AG20443 (cell line): ENCODE measurements at regions not wholly inside any gene's neighbourhood (a gene's known extent, or its start where the extent isn't known, plus 50 kb on each side); places are given as distances from the start of the nearest gene placed in this dataset.

ENCODE experiments used
- DNase-seq: peaks from one replicate; pipeline ENCODE4 v3.0.0; 2012; ENCODE audit warnings: low spot score, mixed read lengths

DNA sequence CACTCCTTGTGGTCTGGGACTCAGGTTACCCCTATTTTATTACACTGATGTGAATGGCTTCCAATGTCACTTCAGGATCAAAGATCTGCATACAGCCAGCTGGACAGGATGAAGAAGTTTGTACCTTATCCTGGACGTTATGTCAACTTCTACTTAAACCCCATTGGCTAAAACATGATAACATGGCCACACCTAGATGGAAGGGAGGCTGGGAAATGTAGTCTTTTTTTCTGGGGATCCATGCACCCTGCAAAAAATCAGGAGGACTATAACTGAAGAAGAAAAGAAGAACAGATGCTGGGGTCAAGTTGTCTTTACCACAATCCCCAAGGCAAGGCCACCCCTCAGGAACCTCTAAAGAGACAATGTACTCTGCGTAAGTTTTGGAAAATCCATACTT lies 459.2 kb downstream of the BCOR start:
- no peak for DNase-seq

DNA sequence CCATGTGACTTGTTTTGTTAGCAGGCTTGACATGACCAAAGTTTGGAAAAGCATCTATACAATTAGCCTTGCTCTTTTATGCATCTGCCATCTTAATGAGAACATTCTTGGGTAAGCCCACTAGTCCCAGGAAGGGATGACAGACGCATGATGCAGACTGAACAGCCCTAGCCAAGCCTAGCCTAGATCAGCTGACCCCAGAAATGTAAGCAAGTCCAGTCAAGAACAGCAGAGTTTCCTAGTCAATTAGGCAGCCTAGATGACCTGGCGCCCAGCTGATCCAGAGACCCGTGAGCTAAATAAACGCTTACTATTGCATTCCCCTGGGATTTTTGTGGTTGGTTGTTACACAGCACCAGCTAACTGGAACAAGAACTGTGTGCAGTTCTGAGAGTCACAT lies 457.9 kb downstream of the BCOR start:
- no peak for DNase-seq

DNA sequence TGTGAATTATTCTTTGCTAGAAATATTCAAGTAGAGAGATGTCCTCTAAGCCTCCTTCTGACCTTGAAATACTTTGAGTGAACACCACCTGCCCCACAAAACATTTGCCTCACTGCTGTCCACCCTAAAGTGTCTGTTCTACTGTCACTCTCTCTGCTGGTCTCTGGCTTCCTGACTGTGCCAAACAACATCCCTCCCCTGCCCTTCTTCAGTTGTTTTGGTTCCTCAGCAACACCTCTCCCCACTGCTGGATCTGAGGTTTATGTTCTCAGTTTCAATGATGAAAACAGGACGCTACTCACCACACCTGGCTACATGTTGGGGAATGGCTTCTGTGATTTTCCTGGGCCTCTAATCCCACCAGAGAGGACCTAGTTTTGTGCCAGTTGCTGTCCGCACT lies 456.9 kb downstream of the BCOR start:
- no peak for DNase-seq

DNA sequence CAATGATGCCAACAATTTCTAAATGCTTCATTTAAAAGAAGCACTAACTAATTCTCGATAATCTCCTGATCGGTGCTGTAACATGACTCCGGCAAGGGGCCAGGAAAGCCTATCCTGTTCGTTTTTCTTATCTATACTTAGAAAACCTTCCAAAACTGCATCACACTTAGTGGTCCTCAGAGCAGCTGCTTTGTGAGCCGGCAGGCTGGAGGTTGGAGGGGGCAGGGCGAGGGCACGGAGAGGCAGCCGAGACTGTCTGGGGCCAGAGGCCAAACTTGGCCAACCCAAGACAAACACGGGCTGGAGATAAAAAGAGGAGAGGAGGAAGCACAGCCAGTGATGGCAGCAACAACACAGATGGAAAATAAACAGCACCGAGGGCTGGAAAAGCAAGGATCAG lies 455.7 kb downstream of the BCOR start:
- DNase-seq, result no peak

DNA sequence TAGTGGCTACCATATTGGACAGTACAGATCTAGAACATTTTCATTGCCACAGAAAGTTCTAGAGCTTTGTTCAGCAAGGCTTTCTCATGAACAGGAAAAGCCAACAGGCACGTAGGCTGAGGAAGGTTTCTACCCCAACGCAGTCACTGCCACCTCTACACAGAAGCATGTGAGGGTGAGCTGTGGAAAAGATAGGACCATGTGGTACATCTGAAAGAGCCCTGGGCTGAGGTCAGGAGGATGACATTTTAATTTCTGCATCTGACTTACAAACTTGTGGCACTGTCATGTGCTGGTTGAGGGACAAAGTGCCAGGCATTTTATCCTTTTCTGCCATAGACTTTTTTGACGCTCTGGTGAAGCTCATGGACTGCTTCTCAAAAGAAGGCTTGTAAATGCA lies 454.2 kb downstream of the BCOR start:
- no peak for DNase-seq

DNA sequence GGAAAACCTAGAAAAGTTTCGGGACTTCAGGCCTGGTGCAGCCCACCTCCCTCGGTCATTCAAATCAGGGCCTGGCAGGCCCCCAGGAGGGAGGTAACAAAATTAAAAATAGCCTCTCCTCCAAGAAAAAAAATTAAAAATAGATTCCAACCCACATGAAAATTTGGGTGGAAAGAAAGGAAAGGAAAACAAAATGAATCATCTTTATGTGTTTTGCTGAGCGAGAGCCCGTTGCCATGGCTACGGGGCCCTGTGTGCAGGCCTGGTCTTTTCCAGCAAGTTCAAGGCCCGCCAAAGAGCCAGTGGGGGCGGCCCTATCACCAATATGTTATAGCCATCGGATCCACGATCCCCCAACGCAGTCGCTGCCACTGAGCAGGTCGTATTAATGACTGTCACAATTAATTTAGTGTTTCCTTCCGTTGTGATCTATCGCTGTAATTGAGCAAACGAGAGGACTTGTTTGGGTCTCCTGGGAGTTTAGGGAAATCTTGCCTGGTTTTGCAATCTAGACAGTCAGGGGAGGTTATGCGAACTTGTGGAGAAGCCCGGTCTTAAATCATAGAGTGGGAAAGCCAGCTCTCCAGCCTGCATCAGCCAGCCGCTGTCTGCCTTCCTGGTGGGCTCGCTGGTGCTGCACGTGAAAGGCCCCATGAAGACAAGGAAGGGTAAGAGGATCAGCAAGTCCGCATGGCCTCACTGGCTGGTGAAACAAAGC lies 452.4 kb downstream of the BCOR start:
- DNase-seq, result peak; percentile 86

DNA sequence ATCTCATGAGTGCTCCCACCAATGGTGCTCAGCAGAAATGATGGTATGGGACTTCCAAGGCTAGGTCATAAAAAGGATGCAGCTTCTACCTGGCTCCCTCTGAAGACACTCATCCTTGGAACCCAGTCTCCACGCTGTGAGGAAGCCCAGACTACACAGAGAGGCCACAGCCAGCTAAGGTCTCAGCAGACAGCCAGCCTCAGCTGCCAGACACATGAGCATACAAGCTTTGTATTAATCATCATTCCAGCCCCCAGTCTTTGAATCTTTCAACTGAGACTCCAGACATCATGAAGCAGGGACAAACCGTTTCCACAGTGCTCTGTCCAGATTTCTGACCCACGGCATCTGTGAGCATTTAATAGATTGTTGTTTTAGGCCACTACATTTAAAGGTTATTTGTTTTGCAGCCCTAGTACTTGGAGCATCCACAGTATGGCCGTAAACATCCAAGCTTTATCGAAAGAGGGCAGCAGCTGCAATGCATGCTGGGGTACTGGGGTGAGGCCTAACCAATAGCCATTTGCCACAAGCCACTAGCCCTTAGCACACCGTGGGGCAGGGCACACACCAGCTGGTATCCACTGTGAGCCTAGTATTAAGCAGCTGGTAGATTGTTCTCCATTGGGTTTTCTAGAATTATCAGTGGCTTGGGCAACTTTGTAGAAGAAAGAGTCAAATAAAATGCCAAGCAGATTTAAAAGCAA lies 449.1 kb downstream of the BCOR start:
- peak; percentile 12 for DNase-seq

DNA sequence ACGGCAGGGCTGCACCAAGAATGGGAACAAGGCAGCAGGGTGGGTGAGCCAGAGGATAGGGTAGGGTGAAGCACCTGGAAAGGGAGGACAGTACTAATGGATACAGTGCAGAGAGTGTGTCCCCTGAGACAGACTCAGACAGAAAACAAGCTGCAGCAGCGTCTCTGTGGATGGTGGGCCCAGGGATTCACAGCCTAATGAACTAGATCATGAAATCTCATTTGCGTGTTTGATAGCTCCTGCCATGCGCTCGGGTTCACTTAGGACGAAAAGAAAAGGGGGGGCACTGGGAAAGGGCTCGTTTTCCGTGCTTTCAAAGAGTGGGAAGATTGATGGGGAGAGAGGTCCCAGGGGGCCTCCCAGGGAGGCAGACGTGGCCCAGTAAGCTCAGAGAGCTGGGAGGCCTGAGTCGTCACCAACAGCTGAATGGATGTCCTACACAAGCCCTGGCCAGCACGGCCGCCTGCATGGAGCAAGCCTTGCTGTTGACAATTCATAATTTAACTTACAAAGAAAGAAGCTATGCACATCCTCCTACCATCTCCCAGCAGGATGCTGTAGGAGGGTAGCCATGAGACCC lies 446.9 kb downstream of the BCOR start:
- no peak for DNase-seq

DNA sequence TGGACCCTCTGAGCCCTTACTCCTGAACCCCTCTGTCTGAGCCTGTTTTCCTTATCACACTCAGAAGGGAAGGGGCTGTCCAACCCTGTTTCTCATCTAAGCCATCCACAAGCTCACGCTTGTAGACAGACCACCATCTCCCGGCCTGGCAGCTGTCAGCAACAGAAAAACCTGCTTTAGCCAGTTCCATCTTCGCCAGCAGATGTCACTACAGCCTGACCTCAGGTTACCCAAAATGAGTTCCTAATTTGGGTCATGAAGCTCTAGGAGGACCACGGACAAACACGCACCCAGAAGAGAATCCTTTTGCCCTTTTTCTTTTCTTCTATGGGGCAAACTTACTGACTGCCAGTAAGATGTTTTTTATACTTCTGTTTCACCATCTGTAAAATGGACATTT lies 445.4 kb downstream of the BCOR start:
- peak; percentile 45 for DNase-seq

DNA sequence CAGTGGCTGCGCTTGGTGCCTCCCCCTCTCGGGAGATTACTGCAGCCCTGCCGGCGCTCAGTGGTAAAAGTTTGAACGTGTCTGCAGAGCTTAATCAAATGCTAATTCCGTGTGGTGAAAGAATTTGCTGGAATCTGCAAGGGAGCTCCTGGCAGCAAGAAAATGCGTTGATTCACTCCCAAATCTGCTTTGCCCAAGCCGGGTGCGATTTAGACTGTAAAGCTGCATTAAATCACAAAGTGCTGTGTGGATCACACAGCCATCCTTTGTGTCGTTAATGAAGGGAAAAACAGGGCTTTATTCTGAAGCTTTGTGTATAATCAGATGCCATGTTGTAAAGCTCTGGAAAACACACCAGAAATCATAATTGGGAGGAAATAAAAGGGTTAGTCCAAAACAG lies 444.1 kb downstream of the BCOR start:
- DNase-seq, result peak; percentile 20

DNA sequence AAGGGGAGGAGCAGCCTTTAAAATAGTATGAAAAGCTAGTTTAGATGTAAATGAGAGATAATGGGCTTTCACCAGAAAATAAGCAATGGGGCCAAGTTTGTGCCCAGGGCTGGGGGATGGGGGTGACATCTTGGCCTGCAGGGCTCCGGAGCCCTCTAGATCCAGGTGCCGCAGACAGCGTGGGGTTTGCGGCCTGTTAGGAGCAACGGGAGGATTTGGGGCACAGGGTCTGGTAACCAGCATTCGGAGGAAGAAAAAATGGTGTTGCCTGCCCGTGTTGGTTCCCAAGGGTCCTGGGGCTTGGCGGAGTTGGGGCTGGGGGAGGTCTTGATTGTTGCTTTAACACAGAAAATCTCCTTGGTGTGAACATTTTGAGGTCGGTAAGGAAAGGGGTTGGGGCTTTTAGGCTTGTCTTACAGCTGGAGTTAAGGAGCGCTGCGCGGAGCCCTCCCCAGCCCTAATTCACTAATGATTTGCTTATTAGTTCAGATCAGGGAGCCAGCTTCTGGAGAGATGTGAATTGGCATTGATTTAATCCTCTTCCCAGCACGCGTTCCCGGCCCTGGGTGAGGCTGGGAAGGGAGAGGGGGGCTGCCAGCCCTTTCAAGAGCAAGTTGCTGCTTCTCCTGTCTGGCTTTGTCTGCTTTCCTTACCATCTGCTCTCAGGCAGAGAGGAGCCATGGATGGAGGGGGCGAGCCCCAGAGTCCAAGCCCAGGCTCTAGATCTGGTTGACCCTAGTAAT lies 443.4 kb downstream of the BCOR start:
- no peak for DNase-seq

DNA sequence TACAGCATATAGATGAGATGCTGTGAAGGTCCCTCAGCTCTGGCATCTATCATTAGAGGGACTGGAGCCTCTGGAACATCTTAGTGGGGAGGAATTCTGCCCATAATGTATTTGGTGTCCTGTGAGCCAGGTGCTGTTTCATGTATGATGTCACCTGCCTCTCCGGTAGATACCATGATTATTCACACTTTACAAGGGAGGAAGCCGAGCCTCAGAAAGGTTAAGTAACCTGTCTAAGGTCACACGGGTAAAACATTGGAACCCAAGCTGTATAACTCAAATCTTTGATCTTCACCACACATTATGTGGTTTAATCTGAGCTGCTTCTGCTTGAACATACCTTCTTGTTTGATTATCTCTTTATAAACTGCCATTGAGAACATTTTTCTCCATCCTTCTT lies 442.8 kb downstream of the BCOR start:
- no peak for DNase-seq

DNA sequence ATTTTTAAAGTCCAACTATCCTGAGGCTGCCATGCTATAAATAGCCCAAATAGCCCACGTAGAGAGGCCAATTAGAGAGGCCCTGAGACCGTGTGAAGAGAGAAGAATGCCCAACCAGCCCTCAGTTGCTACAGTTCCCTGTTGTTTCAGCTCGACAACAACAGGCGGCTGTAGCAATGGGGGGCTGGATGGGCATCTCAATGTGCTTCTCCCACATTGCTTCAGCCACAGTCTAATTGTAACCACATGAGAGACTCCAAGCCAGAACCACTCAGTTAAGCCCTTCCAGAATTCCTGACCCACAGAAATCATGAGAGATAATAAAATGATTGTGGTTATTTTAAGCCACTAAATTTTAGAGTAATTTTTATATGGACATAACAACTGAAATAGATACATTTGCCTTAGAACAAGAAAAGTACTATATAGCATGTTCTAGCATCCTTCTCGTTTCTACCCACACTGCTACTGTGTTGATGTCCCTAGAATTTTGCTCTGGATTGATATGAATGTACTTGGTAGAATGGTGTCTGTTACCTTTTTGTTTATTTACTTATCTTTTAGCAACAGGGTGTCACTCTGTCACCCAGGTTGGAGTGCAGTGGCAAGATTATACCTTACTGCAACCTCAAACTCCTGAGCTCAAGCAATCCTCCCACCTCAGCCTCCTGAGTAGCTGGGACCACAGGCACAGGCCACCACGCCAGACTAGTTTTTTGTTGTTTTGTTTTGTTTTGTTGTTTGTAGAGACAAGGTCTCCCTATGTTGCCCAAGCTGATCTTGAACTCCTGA lies 436.4 kb downstream of the BCOR start:
- DNase-seq, result peak; percentile 39

DNA sequence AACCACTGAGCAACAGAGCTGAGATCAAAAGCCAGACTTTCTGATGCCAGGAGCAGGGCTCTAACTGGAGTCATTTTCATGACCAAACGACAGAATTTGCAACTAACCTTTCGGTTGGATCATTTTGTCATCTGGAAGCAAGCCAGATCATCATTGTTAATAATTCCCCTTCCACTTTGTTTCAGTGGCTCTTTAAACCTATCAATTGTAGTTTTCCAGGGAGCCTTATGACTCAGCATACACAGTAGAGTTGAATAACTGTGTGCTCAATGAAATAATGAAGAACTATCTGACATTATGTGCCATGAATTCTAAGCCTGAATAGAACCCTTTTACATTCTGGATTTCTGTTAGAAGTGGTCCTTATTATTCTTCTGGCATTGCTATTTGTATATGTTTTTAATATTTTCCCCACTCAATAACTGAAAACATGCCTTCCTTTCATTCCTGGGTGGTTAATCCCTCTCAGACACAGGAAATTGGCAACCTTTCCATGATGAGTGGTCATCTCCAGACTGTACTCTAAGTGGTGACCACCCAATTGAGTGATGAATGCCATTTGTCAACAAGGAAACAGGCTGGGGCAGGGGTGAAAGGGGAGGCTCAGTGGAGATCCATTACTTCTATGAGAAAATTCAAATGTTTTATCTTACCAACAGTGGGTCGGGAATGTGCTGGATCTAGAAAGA lies 431.8 kb downstream of the BCOR start:
- no peak for DNase-seq

DNA sequence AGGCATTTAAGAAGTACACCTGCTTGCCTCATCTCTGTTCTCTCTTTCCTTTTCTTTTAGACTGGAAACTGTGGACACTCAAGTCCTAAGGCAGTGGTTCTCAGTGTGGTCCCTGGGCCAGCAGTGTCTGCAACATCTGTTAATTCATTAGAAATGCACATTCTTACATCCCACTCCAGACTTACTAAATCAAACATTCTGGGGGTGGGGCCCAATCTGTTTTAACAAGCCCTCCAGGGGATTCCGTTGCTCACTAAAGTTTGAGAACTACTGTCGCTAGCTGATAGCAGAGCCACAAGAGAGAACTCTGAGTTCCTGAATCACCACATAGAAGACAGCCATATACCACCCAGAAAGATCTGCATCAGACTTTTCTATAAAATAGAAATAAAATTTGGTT lies 430.6 kb downstream of the BCOR start:
- DNase-seq, result no peak

DNA sequence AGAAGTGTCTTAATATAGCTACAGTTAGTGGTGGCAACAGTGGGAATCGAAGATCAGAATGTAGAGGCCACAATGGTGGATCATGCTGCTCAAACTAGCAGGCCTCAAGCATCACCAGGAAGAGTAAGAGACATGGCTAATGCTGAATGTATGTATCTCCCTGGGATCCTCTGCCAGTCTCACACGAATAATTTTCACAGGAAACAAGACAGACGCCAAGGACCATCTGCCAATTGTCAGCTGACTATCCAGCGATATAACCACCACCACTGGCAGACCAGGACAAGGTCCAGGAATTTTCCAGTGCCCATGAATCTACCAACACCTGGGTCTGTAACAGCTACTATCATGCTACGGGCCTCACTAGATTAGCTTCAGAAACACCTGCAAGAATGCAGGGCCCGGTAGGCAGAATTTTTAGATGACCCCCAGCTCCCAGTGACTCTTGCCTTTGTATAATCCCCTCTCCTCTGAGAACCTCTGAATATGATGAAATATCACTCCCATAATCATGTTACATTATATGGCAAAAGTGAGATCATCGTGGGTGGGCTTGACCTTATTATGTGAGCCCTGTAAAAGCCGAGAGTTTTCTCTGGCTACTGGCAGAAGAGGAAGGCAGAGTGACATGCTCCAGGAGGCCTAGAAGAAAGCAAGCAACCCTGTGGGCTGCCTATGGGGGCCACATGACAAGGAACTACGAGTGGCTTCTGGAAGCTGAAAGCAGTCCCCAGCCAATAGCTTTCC lies 429.8 kb downstream of the BCOR start:
- DNase-seq, result no peak

DNA sequence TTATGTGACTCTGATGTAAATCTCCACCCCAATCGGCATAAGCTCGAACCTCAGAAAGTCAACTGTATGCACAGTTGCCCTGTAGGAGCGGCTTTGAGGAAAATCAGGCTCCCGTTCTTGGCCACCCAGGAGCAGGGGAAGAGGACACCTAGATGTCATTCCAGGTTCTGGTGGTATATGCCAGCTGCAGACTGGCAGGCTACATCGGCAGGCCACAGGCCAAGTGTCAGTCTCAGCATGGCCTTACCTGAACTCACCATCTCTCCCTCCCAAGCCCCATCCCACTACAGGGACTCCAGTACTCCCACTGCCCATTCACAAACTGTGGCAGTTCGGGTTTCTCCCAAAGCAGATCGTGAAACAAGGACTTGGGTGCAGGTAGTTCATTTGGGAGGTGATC lies 428.1 kb downstream of the BCOR start:
- DNase-seq, result no peak

DNA sequence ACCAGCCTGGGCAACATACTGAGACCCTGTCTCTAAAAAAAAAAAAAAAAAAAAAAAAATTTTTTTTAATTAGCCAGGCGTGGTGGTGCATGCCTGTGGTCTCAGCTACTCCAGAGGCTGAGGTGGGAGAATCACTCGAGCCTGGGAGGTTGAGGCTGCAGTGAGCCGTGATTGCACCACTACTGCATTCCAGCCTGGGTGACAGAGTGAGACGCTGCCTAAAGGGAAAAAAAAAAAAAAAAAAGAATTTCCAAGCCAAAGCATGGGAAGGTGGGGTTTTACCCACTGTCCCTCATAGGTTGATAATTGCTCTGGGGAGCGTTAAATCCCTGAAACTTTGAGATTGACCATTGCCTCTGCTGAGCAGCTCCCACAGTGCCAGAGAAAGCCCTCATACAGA lies 427.5 kb downstream of the BCOR start:
- no peak for DNase-seq

DNA sequence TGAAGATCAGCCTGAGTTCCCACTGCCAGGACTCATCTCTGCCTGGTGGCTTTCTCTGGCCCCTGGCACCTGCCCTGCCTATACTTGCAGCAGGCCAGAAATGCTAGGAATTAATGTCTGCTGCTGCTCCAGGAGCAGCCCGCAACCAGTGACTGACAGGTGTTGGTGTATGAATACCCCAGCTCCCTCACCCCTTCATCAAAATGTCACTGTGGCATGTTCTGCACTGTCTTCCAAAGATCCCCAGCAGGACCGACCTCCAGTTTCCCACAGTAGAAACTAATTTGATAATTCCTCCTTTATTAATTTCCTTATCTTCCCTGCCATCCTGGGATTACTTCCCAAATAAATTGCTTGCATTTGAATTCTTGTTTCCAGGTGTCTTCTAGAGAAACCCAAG lies 425.4 kb downstream of the BCOR start:
- DNase-seq, result no peak

DNA sequence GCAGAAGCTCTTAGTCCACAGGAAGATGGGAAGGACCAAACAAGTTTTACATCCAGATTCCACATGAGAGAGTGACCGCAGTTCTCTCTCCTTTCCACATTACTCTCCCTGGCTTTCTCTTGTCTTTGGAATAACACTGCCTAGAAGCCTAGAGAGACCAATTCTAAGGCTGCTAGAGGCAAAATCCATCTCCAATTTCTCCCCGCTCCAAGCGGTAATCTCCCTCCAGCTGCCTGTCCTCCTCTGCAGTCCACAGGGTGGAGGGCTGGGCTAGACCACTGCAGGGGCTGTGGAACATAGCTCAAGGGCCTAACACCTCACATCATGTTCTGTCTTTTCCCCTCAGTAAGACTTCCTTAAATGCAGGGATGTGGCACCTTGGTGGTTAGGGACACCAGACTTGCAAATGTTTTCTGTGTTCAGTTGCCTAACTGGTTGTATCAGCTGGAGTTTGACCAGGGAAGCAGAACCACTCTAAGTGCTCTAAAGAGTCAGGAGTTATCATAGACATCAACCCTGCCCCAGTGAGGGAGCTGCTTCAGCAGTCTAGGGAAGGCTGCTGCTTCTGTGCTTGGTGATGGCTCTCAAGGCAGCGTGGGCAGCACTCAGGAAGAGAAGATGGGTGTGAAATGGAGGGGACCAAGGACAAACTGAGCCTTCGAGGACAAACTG lies 423.1 kb downstream of the BCOR start:
- DNase-seq, result no peak
